ENCODE measurements at regions not wholly inside any gene's neighbourhood (a gene's known extent, or its start where the extent isn't known, plus 50 kb on each side); places are given as distances from the start of the nearest gene placed in this dataset.

- Mint-ChIP-seq H3K9me3 (no peaks in the 10 kb centered on the region), H3K27ac (no peak overlapping the region), H3K27me3 (peaks cover 9% of the 10 kb centered on the region), H3K4me1 (no peaks in the 10 kb centered on the region), H3K36me3 (no peaks in the 10 kb centered on the region), H3K4me3 (no peak overlapping the region)
These were observed 222.2 kb upstream of the ATP5MC3 start for GRCh38 chr2:175403599-175404221.

- no peaks in the 10 kb centered on the region for H3K36me3 Mint-ChIP-seq
- no peak overlapping the region for H3K27ac Mint-ChIP-seq
- peaks cover 9% of the 10 kb centered on the region for H3K27me3 Mint-ChIP-seq
- H3K4me3 Mint-ChIP-seq = no peak overlapping the region
- H3K9me3 Mint-ChIP-seq = no peaks in the 10 kb centered on the region
- H3K4me1 Mint-ChIP-seq = no peaks in the 10 kb centered on the region
These were observed 221.1 kb upstream of the ATP5MC3 start for GRCh38 chr2:175402571-175402970.

GRCh38 chr2:175401956-175402469 lies 220.5 kb upstream of the ATP5MC3 start:
- Mint-ChIP-seq H3K4me3 (no peak overlapping the region), H3K27ac (no peak overlapping the region)

GRCh38 chr2:175400975-175401374 lies 219.5 kb upstream of the ATP5MC3 start:
- Mint-ChIP-seq H3K4me3 (no peak overlapping the region), H3K27ac (no peak overlapping the region), H3K27me3 (peaks cover 12% of the 10 kb centered on the region), H3K4me1 (no peaks in the 10 kb centered on the region), H3K9me3 (no peaks in the 10 kb centered on the region), H3K36me3 (no peaks in the 10 kb centered on the region)

More at GRCh38 chr2:175401956-175402469, 220.5 kb upstream of the ATP5MC3 start:
- Mint-ChIP-seq H3K4me1 (no peaks in the 10 kb centered on the region), H3K36me3 (no peaks in the 10 kb centered on the region), H3K27me3 (peaks cover 9% of the 10 kb centered on the region), H3K9me3 (no peaks in the 10 kb centered on the region)

- Mint-ChIP-seq H3K4me1 (no peaks in the 10 kb centered on the region), H3K36me3 (no peaks in the 10 kb centered on the region), H3K4me3 (no peak overlapping the region), H3K27ac (no peak overlapping the region), H3K27me3 (peaks cover 11% of the 10 kb centered on the region), H3K9me3 (no peaks in the 10 kb centered on the region)
These were observed 217.8 kb upstream of the ATP5MC3 start for GRCh38 chr2:175399326-175399725.

- Mint-ChIP-seq H3K4me1 (no peaks in the 10 kb centered on the region), H3K27ac (no peak overlapping the region), H3K4me3 (no peak overlapping the region)
These were observed 217.3 kb upstream of the ATP5MC3 start for GRCh38 chr2:175398848-175399247.

GRCh38 chr2:175396696-175397095 lies 215.2 kb upstream of the ATP5MC3 start:
- H3K27me3 Mint-ChIP-seq = peaks cover 7% of the 10 kb centered on the region
- no peaks in the 10 kb centered on the region for H3K9me3 Mint-ChIP-seq
- H3K36me3 Mint-ChIP-seq = no peaks in the 10 kb centered on the region
- no peak overlapping the region for H3K4me3 Mint-ChIP-seq
- H3K4me1 Mint-ChIP-seq = no peaks in the 10 kb centered on the region
- no peak overlapping the region for H3K27ac Mint-ChIP-seq

More at GRCh38 chr2:175398848-175399247, 217.3 kb upstream of the ATP5MC3 start:
- Mint-ChIP-seq H3K36me3 (no peaks in the 10 kb centered on the region), H3K9me3 (no peaks in the 10 kb centered on the region), H3K27me3 (peaks cover 9% of the 10 kb centered on the region)

- H3K27ac Mint-ChIP-seq = no peak overlapping the region
- no peaks in the 10 kb centered on the region for H3K9me3 Mint-ChIP-seq
- no peaks in the 10 kb centered on the region for H3K36me3 Mint-ChIP-seq
- peaks cover 3% of the 10 kb centered on the region for H3K27me3 Mint-ChIP-seq
- no peak overlapping the region for H3K4me3 Mint-ChIP-seq
- H3K4me1 Mint-ChIP-seq = no peaks in the 10 kb centered on the region
These were observed 212.3 kb upstream of the ATP5MC3 start for GRCh38 chr2:175393851-175394250.

- Mint-ChIP-seq H3K9me3 (peaks cover 14% of the 10 kb centered on the region), H3K36me3 (peaks cover 3% of the 10 kb centered on the region), H3K4me1 (no peaks in the 10 kb centered on the region), H3K4me3 (no peak overlapping the region), H3K27ac (no peak overlapping the region), H3K27me3 (peaks cover 13% of the 10 kb centered on the region)
These were observed 201.8 kb upstream of the ATP5MC3 start for GRCh38 chr2:175383286-175383685.

GRCh38 chr2:175373729-175374128 lies 192.2 kb upstream of the ATP5MC3 start:
- no peak overlapping the region for H3K27ac Mint-ChIP-seq
- no peaks in the 10 kb centered on the region for H3K4me1 Mint-ChIP-seq
- no peaks in the 10 kb centered on the region for H3K36me3 Mint-ChIP-seq
- no peak overlapping the region for H3K4me3 Mint-ChIP-seq
- H3K27me3 Mint-ChIP-seq = peaks cover 15% of the 10 kb centered on the region
- no peaks in the 10 kb centered on the region for H3K9me3 Mint-ChIP-seq

GRCh38 chr2:175372704-175373701 lies 191.5 kb upstream of the ATP5MC3 start:
- H3K4me1 Mint-ChIP-seq = no peaks in the 10 kb centered on the region
- no peak overlapping the region for H3K27ac Mint-ChIP-seq
- H3K36me3 Mint-ChIP-seq = no peaks in the 10 kb centered on the region
- no peaks in the 10 kb centered on the region for H3K9me3 Mint-ChIP-seq
- no peak overlapping the region for H3K4me3 Mint-ChIP-seq
- peaks cover 13% of the 10 kb centered on the region for H3K27me3 Mint-ChIP-seq

- Mint-ChIP-seq H3K4me3 (no peak overlapping the region), H3K27me3 (peaks cover 12% of the 10 kb centered on the region), H3K9me3 (no peaks in the 10 kb centered on the region), H3K36me3 (no peaks in the 10 kb centered on the region), H3K27ac (no peak overlapping the region), H3K4me1 (no peaks in the 10 kb centered on the region)
These were observed 189.9 kb upstream of the ATP5MC3 start for GRCh38 chr2:175371378-175371777.

GRCh38 chr2:175366815-175367214 lies 185.3 kb upstream of the ATP5MC3 start:
- no peaks in the 10 kb centered on the region for H3K4me1 Mint-ChIP-seq
- peaks cover 15% of the 10 kb centered on the region for H3K27me3 Mint-ChIP-seq
- H3K4me3 Mint-ChIP-seq = no peak overlapping the region
- no peaks in the 10 kb centered on the region for H3K9me3 Mint-ChIP-seq
- no peaks in the 10 kb centered on the region for H3K36me3 Mint-ChIP-seq
- no peak overlapping the region for H3K27ac Mint-ChIP-seq

GRCh38 chr2:175363699-175364098 lies 182.2 kb upstream of the ATP5MC3 start:
- H3K27me3 Mint-ChIP-seq = peaks cover 15% of the 10 kb centered on the region
- no peaks in the 10 kb centered on the region for H3K36me3 Mint-ChIP-seq
- no peaks in the 10 kb centered on the region for H3K9me3 Mint-ChIP-seq
- no peaks in the 10 kb centered on the region for H3K4me1 Mint-ChIP-seq
- H3K27ac Mint-ChIP-seq = no peak overlapping the region
- H3K4me3 Mint-ChIP-seq = no peak overlapping the region

GRCh38 chr2:175362331-175362730 lies 180.8 kb upstream of the ATP5MC3 start:
- Mint-ChIP-seq H3K27ac (no peak overlapping the region), H3K27me3 (peaks cover 16% of the 10 kb centered on the region), H3K4me1 (no peaks in the 10 kb centered on the region), H3K9me3 (no peaks in the 10 kb centered on the region), H3K36me3 (no peaks in the 10 kb centered on the region), H3K4me3 (no peak overlapping the region)

- Mint-ChIP-seq H3K27ac (no peak overlapping the region), H3K4me1 (no peaks in the 10 kb centered on the region), H3K9me3 (no peaks in the 10 kb centered on the region), H3K4me3 (no peak overlapping the region), H3K27me3 (peaks cover 16% of the 10 kb centered on the region), H3K36me3 (no peaks in the 10 kb centered on the region)
These were observed 178.2 kb upstream of the ATP5MC3 start for GRCh38 chr2:175359710-175360109.

Data from activated naive CD4-positive, alpha-beta T cell treated with anti-CD3 and anti-CD28 coated beads, Interleukin-2, amount 50 U/mL, for 24 hours (primary cell).